GM12891 (cell line): ENCODE measurements at regions not wholly inside any gene's neighbourhood (a gene's known extent, or its start where the extent isn't known, plus 50 kb on each side); places are given as distances from the start of the nearest gene placed in this dataset.

Experiments used
- DNase-seq: peaks from one replicate; pipeline ENCODE4 v3.0.0; 2011; ENCODE audit warnings: low spot score; ENCODE audit not compliant: insufficient read length
- FAIRE-seq: peaks from 2 replicates; lab custom pipeline; 2011; peaks lifted over from hg19 to GRCh38; lab: Jason Lieb, UNC
- PAX5 ChIP-seq: IDR thresholded peaks from 2 replicates; pipeline ENCODE4 v1.6.1; 2011; ENCODE audit warnings: low read length, moderate library complexity, mild to moderate bottlenecking; ENCODE audit not compliant: insufficient read depth, severe bottlenecking
- POLR2A ChIP-seq: IDR thresholded peaks from 2 replicates; pipeline ENCODE4 v1.6.1; 2011; ENCODE audit warnings: low read depth, low read length, control low read depth
- POLR2AphosphoS5 ChIP-seq: IDR thresholded peaks from 2 replicates; pipeline ENCODE4 v1.6.1; 2011; ENCODE audit warnings: low read depth, low read length, control low read depth
- POU2F2 ChIP-seq: IDR thresholded peaks from 2 replicates; pipeline ENCODE4 v1.6.1; 2011; ENCODE audit warnings: low read depth, mild to moderate bottlenecking, control low read depth, low read length, moderate library complexity
- SPI1 ChIP-seq: IDR thresholded peaks from 2 replicates; pipeline ENCODE4 v1.6.1; 2011; ENCODE audit warnings: low read depth, low read length, control low read depth
- TAF1 ChIP-seq: IDR thresholded peaks from 2 replicates; pipeline ENCODE4 v1.6.1; 2011; ENCODE audit warnings: low read depth, low read length, control low read depth

- DNase-seq (no peak), FAIRE-seq (no peak)
- no peak for TF ChIP-seq PAX5
- no peak for TF ChIP-seq POU2F2
- TF ChIP-seq SPI1 = no peak
- no peak for TF ChIP-seq POLR2AphosphoS5
- TF ChIP-seq TAF1 = no peak
- TF ChIP-seq POLR2A = no peak
Measured at GRCh38 chr13:60936281-60936680, 479.4 kb downstream of the PCDH20 start.

DNA sequence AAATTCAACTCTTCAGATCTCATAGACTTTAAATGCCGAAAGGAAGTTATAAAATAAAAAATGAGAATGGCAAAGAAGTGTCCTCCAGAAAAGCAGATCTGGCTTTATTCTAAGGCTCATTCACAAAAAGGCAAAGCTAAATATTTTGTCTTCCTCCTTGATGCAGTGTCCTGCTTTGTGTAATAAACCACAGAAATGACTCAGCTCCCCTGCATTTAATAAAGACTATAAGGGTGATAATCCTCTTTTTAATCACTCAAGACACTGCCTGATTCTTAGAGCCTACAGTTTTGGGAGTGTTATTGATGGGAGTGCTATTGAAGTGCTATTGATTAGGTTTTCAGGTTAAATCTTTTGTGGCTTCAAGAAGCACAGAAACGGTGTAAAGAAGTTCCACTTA, 482.0 kb downstream of the PCDH20 start:
- no peak for TF ChIP-seq PAX5
- no peak for TF ChIP-seq TAF1
- TF ChIP-seq SPI1 = no peak
- TF ChIP-seq POLR2A = no peak
- no peak for TF ChIP-seq POLR2AphosphoS5
- FAIRE-seq (no peak), DNase-seq (no peak)

DNA sequence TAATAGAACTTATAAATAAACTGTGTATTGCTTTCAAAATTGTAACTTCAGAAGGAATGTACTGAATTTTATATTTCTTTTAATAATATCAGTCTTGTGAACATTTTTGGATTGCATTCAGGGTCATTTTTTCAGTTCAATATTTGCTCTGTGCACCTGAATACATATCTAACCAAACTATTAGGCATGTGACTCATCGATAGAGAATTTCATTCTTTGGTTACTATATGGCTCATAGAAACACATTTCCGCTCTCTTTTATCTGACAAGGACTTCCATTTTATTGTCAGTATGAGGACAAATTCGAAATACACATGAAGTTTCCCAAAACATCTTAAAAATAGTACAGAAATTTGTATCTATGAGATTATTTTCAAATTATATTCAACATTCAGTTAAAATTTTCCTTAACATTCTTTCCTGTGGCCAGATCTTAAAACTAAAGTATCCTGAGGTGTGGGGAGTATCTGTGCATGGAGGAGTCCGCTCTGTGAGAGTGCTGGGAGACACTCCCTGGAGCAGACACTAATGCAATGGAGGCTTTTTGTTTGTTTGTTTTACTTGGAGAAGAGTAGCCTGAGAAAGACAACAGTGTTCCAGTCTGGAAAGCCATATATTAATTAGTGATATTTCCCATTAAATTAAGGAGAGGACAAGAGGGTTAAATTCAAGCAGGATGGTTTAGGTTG, 483.6 kb downstream of the PCDH20 start:
- FAIRE-seq = no peak
- no peak for DNase-seq
- no peak for TF ChIP-seq POLR2AphosphoS5
- TF ChIP-seq PAX5 = no peak
- no peak for TF ChIP-seq SPI1
- TF ChIP-seq POU2F2 = no peak
- TF ChIP-seq POLR2A = no peak
- TF ChIP-seq TAF1 = no peak

DNA sequence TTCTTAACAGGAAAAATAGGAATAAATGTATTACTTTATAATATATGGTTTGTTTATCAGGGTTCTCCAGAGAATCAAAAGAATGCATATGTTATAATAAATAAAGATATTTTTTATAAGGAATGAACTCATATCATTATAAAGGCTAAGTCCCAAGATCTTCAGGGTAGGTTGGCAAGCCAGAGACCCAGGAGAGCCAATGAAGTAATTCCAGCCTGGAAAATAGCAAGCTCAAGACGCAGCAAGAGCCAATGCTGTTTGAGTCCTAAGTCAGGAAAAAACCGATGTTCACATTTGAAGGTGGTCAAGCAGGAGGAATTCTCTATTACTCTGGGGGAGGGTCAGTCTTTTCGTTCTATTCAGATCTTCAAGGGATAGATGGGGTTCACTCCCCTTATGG, 490.0 kb downstream of the PCDH20 start:
- DNase-seq = no peak
- FAIRE-seq = no peak
- TF ChIP-seq POU2F2 (no peak), PAX5 (no peak), POLR2A (no peak), SPI1 (no peak), TAF1 (no peak), POLR2AphosphoS5 (no peak)

DNA sequence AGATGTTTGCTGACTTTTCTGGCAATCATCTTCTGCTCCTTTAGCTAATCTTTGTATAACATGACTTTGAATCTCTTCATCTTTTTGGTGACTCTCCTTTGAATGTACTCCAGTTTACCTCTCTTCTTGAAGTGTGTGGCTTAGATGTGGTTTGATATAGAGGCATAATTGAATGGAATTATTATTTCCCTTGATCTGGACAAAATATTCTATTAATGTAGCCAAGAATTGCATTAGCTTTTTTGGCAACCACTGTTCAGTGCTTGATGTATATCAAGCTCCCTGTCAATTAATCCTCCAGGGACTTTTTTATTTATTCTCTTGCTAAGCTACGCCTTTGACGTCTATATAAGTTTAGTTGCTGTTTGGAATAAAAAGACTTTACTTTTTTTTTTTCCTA, 490.8 kb downstream of the PCDH20 start:
- DNase-seq (no peak), FAIRE-seq (no peak)
- TF ChIP-seq POLR2AphosphoS5 (no peak), PAX5 (no peak), POU2F2 (no peak), TAF1 (no peak), POLR2A (no peak), SPI1 (no peak)

- no peak for TF ChIP-seq PAX5
- no peak for TF ChIP-seq POLR2A
- TF ChIP-seq TAF1 = no peak
- TF ChIP-seq SPI1 = no peak
- no peak for TF ChIP-seq POU2F2
- no peak for TF ChIP-seq POLR2AphosphoS5
- DNase-seq (no peak), FAIRE-seq (no peak)
Measured at GRCh38 chr13:60922576-60923231, 492.9 kb downstream of the PCDH20 start.

DNA sequence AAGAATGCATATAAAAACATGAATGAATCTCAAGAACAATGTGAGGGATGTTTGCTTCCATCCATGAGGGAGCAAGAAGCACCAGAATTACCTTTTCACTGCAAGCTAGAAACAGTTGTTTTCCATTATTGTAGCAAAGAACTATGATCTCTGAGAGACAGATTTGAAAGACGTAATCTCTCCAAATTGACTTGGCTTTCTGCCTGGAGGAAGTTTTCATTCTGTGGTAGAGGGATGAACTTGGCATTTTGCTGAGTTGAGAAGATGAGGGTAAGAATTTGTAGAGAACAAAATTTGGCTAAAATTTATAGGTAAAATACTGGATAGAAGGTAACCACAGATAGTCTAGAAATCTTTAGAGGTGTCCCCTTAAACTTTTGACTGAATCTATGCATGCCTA, 496.8 kb downstream of the TDRD3 start:
- no peak for FAIRE-seq
- DNase-seq = no peak
- TF ChIP-seq TAF1 (no peak), PAX5 (no peak), POLR2A (no peak), POLR2AphosphoS5 (no peak), SPI1 (no peak), POU2F2 (no peak)

GRCh38 chr13:60887711-60888110, 490.7 kb downstream of the TDRD3 start:
- TF ChIP-seq TAF1 = no peak
- no peak for TF ChIP-seq SPI1
- no peak for TF ChIP-seq PAX5
- TF ChIP-seq POLR2AphosphoS5 = no peak
- TF ChIP-seq POLR2A = no peak
- no peak for TF ChIP-seq POU2F2
- DNase-seq (no peak), FAIRE-seq (no peak)

GRCh38 chr13:60881507-60881906, 484.5 kb downstream of the TDRD3 start:
- no peak for DNase-seq
- no peak for FAIRE-seq
- TF ChIP-seq TAF1 = no peak
- TF ChIP-seq POLR2A = no peak
- no peak for TF ChIP-seq POLR2AphosphoS5
- TF ChIP-seq PAX5 = no peak
- TF ChIP-seq POU2F2 = no peak
- TF ChIP-seq SPI1 = no peak

- FAIRE-seq = no peak
- TF ChIP-seq POLR2AphosphoS5 = no peak
- no peak for TF ChIP-seq TAF1
- TF ChIP-seq POU2F2 = no peak
- no peak for TF ChIP-seq SPI1
Measured at GRCh38 chr13:60873116-60873515, 476.1 kb downstream of the TDRD3 start.

More at GRCh38 chr13:60873116-60873515, 476.1 kb downstream of the TDRD3 start:
- DNase-seq = no peak
